A549 (cell line): ENCODE measurements at regions not wholly inside any gene's neighbourhood (a gene's known extent, or its start where the extent isn't known, plus 50 kb on each side); places are given as distances from the start of the nearest gene placed in this dataset.

ENCODE experiments used
- BCL3 ChIP-seq: fragments of >200 bp; sonication (Bioruptor Twin); formaldehyde crosslinking; IDR thresholded peaks from 3 replicates; pipeline ENCODE4 v1.6.1; 2016
- CHD2 ChIP-seq: fragments of 150-350 bp; IDR thresholded peaks from 2 replicates; pipeline ENCODE4 v1.6.1; 2014; ENCODE audit warnings: low read length; ENCODE audit not compliant: partially characterized antibody
- FOSL2 ChIP-seq, 2 experiments: fragments of 450-650 bp in 1 of 2; fragments of >200 bp in 1 of 2; sonication (Bioruptor Twin) in 1 of 2; formaldehyde crosslinking; IDR thresholded peaks; 2 replicates each; pipeline versions ENCODE4 v1.5.0 to v1.6.1; 2016 to 2020; ENCODE audit warnings: mild to moderate bottlenecking in 1 of 2, moderate library complexity in 1 of 2
- HOXA7 ChIP-seq: fragments of 250-450 bp; sonication (Bioruptor Pico); IDR thresholded peaks from 2 replicates; pipeline ENCODE4 v1.5.0; 2020; ENCODE audit warnings: mild to moderate bottlenecking, moderate library complexity
- JUN ChIP-seq, 2 experiments: fragments of >200 bp; sonication (Bioruptor Twin); formaldehyde crosslinking; IDR thresholded peaks; 2 replicates in 1 of 2; 3 replicates in 1 of 2; pipeline ENCODE4 v1.6.1; 2016 to 2017
- POLR2A ChIP-seq: IDR thresholded peaks from 2 replicates; pipeline ENCODE4 v1.6.1; 2012; ENCODE audit warnings: mild to moderate bottlenecking, low read length
- POLR2AphosphoS2 ChIP-seq: conservative IDR thresholded peaks from 2 replicates; pipeline ENCODE4 v1.6.1; 2012; ENCODE audit warnings: low read length, improper control_type of control experiment, inconsistent platforms
- RNF2 ChIP-seq: fragments of 200-600 bp; sonication (generic); IDR thresholded peaks from 2 replicates; pipeline ENCODE4 v1.6.1; 2016; ENCODE audit warnings: low read depth, mild to moderate bottlenecking, antibody characterized with exemption, moderate library complexity, borderline replicate concordance
- ZSCAN20 ChIP-seq: fragments of 250-450 bp; sonication (Bioruptor Pico); IDR thresholded peaks from 2 replicates; pipeline ENCODE4 v1.8.0; 2022; ENCODE audit warnings: mild to moderate bottlenecking, moderate library complexity
- TF ChIP-seq, protein P1 (sequence below): fragments of >200 bp; sonication (Bioruptor Twin); formaldehyde crosslinking; IDR thresholded peaks from 3 replicates; pipeline ENCODE4 v1.5.1; 2016
- TF ChIP-seq, protein P2 (sequence below): IDR thresholded peaks from 2 replicates; pipeline ENCODE4 v1.6.1; 2012

GRCh38 chr11:19370100-19370861, 129.5 kb upstream of the E2F8 start:
- TF ChIP-seq, protein P1, sequence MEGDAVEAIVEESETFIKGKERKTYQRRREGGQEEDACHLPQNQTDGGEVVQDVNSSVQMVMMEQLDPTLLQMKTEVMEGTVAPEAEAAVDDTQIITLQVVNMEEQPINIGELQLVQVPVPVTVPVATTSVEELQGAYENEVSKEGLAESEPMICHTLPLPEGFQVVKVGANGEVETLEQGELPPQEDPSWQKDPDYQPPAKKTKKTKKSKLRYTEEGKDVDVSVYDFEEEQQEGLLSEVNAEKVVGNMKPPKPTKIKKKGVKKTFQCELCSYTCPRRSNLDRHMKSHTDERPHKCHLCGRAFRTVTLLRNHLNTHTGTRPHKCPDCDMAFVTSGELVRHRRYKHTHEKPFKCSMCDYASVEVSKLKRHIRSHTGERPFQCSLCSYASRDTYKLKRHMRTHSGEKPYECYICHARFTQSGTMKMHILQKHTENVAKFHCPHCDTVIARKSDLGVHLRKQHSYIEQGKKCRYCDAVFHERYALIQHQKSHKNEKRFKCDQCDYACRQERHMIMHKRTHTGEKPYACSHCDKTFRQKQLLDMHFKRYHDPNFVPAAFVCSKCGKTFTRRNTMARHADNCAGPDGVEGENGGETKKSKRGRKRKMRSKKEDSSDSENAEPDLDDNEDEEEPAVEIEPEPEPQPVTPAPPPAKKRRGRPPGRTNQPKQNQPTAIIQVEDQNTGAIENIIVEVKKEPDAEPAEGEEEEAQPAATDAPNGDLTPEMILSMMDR = no peak
- TF ChIP-seq HOXA7 (CRISPR knock-in tag) (no peak), POLR2A (no peak), BCL3 (no peak), POLR2AphosphoS2 (no peak), ZSCAN20 (CRISPR knock-in tag) (no peak), CHD2 (no peak), RNF2 (no peak), FOSL2 (IDR thresholded peaks at IDR 0.05) (no peak), FOSL2 (CRISPR knock-in tag; IDR thresholded peaks at IDR 0.05) (no peak), JUN (IDR thresholded peaks at IDR 0.05) (no peak)
- TF ChIP-seq, protein P2, sequence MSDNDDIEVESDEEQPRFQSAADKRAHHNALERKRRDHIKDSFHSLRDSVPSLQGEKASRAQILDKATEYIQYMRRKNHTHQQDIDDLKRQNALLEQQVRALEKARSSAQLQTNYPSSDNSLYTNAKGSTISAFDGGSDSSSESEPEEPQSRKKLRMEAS = no peak
